KMS-11 (cell line): ENCODE measurements at regions not wholly inside any gene's neighbourhood (a gene's known extent, or its start where the extent isn't known, plus 50 kb on each side); places are given as distances from the start of the nearest gene placed in this dataset.

Source experiments
- H2AFZ ChIP-seq: fragments of 200-600 bp; sonication (generic); 2 replicates; pipeline ENCODE4 v1.6.1; 2016; ENCODE audit warnings: antibody characterized with exemption, mixed run types, low read depth
- H3K27ac ChIP-seq: fragments of 200-600 bp; sonication (generic); 2 replicates; pipeline ENCODE4 v1.6.1; 2016; ENCODE audit warnings: mild to moderate bottlenecking, mixed run types
- H3K27me3 ChIP-seq: fragments of 200-600 bp; sonication (generic); 2 replicates; pipeline ENCODE4 v1.6.1; 2017; ENCODE audit warnings: mild to moderate bottlenecking, low read depth, mixed run types, moderate library complexity; ENCODE audit not compliant: insufficient read depth
- H3K36me3 ChIP-seq: fragments of 200-600 bp; sonication (generic); 2 replicates; pipeline ENCODE4 v1.6.1; 2017; ENCODE audit warnings: mild to moderate bottlenecking, mixed run types; ENCODE audit not compliant: insufficient read depth
- H3K4me1 ChIP-seq: fragments of 200-600 bp; sonication (generic); 2 replicates; pipeline ENCODE4 v1.6.1; 2016; ENCODE audit warnings: mild to moderate bottlenecking, low read depth, mixed run types; ENCODE audit not compliant: poor library complexity, severe bottlenecking
- H3K4me2 ChIP-seq: fragments of 200-600 bp; sonication (generic); 2 replicates; pipeline ENCODE4 v1.7.0; 2016; ENCODE audit warnings: mild to moderate bottlenecking, mixed run types
- H3K4me3 ChIP-seq: fragments of 200-600 bp; sonication (generic); IDR thresholded peaks from 2 replicates; pipeline ENCODE4 v1.6.1; 2017; ENCODE audit warnings: low read depth, low read length, mixed read lengths; ENCODE audit not compliant: insufficient read depth
- H3K79me2 ChIP-seq: fragments of 200-600 bp; sonication (generic); 2 replicates; pipeline ENCODE4 v1.6.1; 2016; ENCODE audit warnings: low read depth, mixed run types; ENCODE audit not compliant: insufficient read depth
- H3K9ac ChIP-seq: fragments of 200-600 bp; sonication (generic); 2 replicates; pipeline ENCODE4 v1.6.1; 2016; ENCODE audit warnings: mild to moderate bottlenecking, mixed run types
- H4K20me1 ChIP-seq: fragments of 200-600 bp; sonication (generic); 2 replicates; pipeline ENCODE4 v1.6.1; 2016; ENCODE audit warnings: mild to moderate bottlenecking, mixed run types; ENCODE audit not compliant: insufficient read depth
- TF ChIP-seq, protein P1 (sequence below): fragments of 200-600 bp; sonication (generic); conservative IDR thresholded peaks from 2 replicates; pipeline ENCODE4 v1.6.1; 2017; ENCODE audit warnings: low read depth, mild to moderate bottlenecking, antibody characterized with exemption, low read length, moderate library complexity, mixed read lengths

DNA sequence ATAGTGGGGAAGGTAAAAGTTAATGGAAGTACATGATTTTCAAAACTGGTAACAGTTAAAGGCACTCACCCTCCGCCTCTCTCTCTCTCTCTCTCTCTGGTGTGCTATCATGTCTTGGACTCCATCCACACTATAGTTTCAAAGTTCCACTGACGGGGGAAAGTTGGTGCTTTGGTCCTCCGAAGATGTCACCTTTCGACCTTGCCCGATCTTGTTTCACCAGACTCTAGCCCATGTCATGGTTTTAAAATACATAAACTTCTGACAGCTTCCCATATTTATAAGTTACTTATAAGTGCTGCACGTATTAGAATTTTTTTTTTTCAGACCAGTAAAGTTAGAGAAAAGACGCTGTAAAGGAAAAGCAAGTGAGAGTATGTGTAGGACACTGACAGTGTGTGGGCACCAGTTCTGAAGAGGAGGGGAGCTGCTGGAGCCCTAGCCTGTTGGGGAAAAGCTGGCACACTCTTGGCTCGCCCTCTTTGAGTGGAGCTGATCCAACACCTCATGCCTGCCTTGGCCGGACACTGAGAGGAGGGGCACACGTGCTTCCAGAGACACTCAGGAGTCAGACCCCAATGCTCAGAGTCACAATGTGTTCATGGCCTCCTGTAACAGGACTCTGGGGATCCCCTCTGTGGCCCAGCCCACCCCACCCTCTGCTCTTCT is 200.5 kb upstream of the TPM1 start:
- Histone ChIP-seq H3K4me2 (no peak overlapping the region), H4K20me1 (no peaks in the 10 kb centered on the region), H3K79me2 (no peaks in the 10 kb centered on the region), H3K36me3 (no peaks in the 10 kb centered on the region), H3K27me3 (no peaks in the 10 kb centered on the region), H3K4me1 (no peaks in the 10 kb centered on the region), H3K4me3 (no peak overlapping the region), H3K9ac (no peak overlapping the region), H2AFZ (no peak overlapping the region), H3K27ac (no peak overlapping the region)
- TF ChIP-seq, protein P1, sequence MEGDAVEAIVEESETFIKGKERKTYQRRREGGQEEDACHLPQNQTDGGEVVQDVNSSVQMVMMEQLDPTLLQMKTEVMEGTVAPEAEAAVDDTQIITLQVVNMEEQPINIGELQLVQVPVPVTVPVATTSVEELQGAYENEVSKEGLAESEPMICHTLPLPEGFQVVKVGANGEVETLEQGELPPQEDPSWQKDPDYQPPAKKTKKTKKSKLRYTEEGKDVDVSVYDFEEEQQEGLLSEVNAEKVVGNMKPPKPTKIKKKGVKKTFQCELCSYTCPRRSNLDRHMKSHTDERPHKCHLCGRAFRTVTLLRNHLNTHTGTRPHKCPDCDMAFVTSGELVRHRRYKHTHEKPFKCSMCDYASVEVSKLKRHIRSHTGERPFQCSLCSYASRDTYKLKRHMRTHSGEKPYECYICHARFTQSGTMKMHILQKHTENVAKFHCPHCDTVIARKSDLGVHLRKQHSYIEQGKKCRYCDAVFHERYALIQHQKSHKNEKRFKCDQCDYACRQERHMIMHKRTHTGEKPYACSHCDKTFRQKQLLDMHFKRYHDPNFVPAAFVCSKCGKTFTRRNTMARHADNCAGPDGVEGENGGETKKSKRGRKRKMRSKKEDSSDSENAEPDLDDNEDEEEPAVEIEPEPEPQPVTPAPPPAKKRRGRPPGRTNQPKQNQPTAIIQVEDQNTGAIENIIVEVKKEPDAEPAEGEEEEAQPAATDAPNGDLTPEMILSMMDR: no peak

GRCh38 chr15:62843311-62843710 is 199.2 kb upstream of the TPM1 start:
- H3K36me3 ChIP-seq: no peaks in the 10 kb centered on the region
- H3K79me2 ChIP-seq: no peaks in the 10 kb centered on the region
- H3K4me1 ChIP-seq: no peaks in the 10 kb centered on the region
- no peak overlapping the region for H3K9ac ChIP-seq
- no peak overlapping the region for H3K4me2 ChIP-seq
- no peaks in the 10 kb centered on the region for H4K20me1 ChIP-seq
- H3K4me3 ChIP-seq: no peak overlapping the region
- no peak overlapping the region for H3K27ac ChIP-seq
- no peaks in the 10 kb centered on the region for H3K27me3 ChIP-seq
- TF ChIP-seq, protein P1: no peak
- no peak overlapping the region for H2AFZ ChIP-seq

- TF ChIP-seq, protein P1: no peak
- H3K27me3 ChIP-seq: no peaks in the 10 kb centered on the region
These were observed 197.8 kb upstream of the TPM1 start for GRCh38 chr15:62844564-62845240.

GRCh38 chr15:62845241-62846126 is 197.1 kb upstream of the TPM1 start:
- no peaks in the 10 kb centered on the region for H3K4me1 ChIP-seq
- H3K4me2 ChIP-seq: no peak overlapping the region
- no peak overlapping the region for H3K4me3 ChIP-seq
- H2AFZ ChIP-seq: no peak overlapping the region
- H3K9ac ChIP-seq: no peak overlapping the region
- H3K79me2 ChIP-seq: no peaks in the 10 kb centered on the region
- H4K20me1 ChIP-seq: no peaks in the 10 kb centered on the region
- no peak overlapping the region for H3K27ac ChIP-seq
- no peaks in the 10 kb centered on the region for H3K27me3 ChIP-seq
- TF ChIP-seq, protein P1: no peak
- no peaks in the 10 kb centered on the region for H3K36me3 ChIP-seq

More at GRCh38 chr15:62844564-62845240, 197.8 kb upstream of the TPM1 start:
- Histone ChIP-seq H4K20me1 (no peaks in the 10 kb centered on the region), H3K4me1 (no peaks in the 10 kb centered on the region), H3K79me2 (no peaks in the 10 kb centered on the region), H3K36me3 (no peaks in the 10 kb centered on the region), H3K4me3 (no peak overlapping the region), H2AFZ (no peak overlapping the region), H3K9ac (no peak overlapping the region), H3K4me2 (no peak overlapping the region), H3K27ac (no peak overlapping the region)
